ENCODE measurements at regions not wholly inside any gene's neighbourhood (a gene's known extent, or its start where the extent isn't known, plus 50 kb on each side); places are given as distances from the start of the nearest gene placed in this dataset.

GRCh38 chr5:174573221-174573994 lies 151.0 kb upstream of the MSX2 start:
- dilution Hi-C loops (cut with MboI; ENCODE audit: extremely low pct_ligation_motif_present, low sequenced_read_pairs): no loop called here
- H3K4me1 ChIP-seq (ENCODE audit: control insufficient read depth, extremely low read depth, insufficient read depth, low read length): no peaks in the 10 kb centered on the region
- H4K20me1 ChIP-seq (replicated peaks; ENCODE audit: control insufficient read depth, extremely low read depth, insufficient read depth, low read length): no peaks in the 10 kb centered on the region
- intact Hi-C loops (cut with micrococcal nuclease): no loop called here
- no TSS peak for BruUV-seq (replicated peaks)
- H3K27me3 ChIP-seq (ENCODE audit: control insufficient read depth in 2 of 2, insufficient read depth in 2 of 2, low read length in 2 of 2): no peaks in the 10 kb centered on the region
- H2AFZ ChIP-seq (ENCODE audit: low read depth, low read length): no peak overlapping the region
- no peak overlapping the region for H3K4me3 ChIP-seq (replicated peaks in 1 of 3; ENCODE audit: insufficient read depth in 1 of 3, low read depth in 1 of 3, low read length in 3 of 3)
- H3K4me2 ChIP-seq (ENCODE audit: insufficient read depth, low read length): no peak overlapping the region
- POLR2A ChIA-PET: no interaction called here
- CTCF ChIA-PET: no interaction called here
- H3K9me3 ChIP-seq (replicated peaks; ENCODE audit: control insufficient read depth, insufficient read depth, low read length): peaks cover 2% of the 10 kb centered on the region
- DNase-seq (ENCODE audit: low read depth, low spot score): no peak
- no peak overlapping the region for H3K27ac ChIP-seq (ENCODE audit: insufficient read depth, low read depth, low read length)
- H3K36me3 ChIP-seq (ENCODE audit: control insufficient read depth in 2 of 2, extremely low read depth in 1 of 2, insufficient read depth in 2 of 2, low read length in 2 of 2): no peaks in the 10 kb centered on the region
- H3K9me1 ChIP-seq (replicated peaks; ENCODE audit: control insufficient read depth, extremely low read depth, insufficient read depth, low read length): no peaks in the 10 kb centered on the region
- no peak overlapping the region for H3K9ac ChIP-seq (replicated peaks; ENCODE audit: extremely low read depth, insufficient read depth, low read length)
- TF ChIP-seq CTCF (IDR thresholded peaks at IDR 0.05; ENCODE audit: extremely low read depth in 1 of 2, insufficient read depth in 1 of 2, low read depth in 1 of 2, low read length in 2 of 2): no peak
- no peak for TF ChIP-seq FOS (IDR thresholded peaks at IDR 0.05; ENCODE audit: borderline replicate concordance, insufficient read depth, low read length)
- no peak for TF ChIP-seq MAX (IDR thresholded peaks at IDR 0.05; ENCODE audit: insufficient read depth, insufficient read length)
- no peak for TF ChIP-seq JUN (IDR thresholded peaks at IDR 0.05; ENCODE audit: borderline replicate concordance, insufficient read depth, insufficient read length, low read depth)
- TF ChIP-seq GATA2 (IDR thresholded peaks at IDR 0.05; ENCODE audit: insufficient read depth, insufficient read length, low read depth, low read length): no peak
- TF ChIP-seq MYC (IDR thresholded peaks at IDR 0.05; ENCODE audit: low read depth, low read length): no peak
- TF ChIP-seq POLR2AphosphoS5 (IDR thresholded peaks at IDR 0.05; ENCODE audit: insufficient read depth, low read depth, low read length): no peak
- H3K79me2 ChIP-seq (ENCODE audit: control insufficient read depth, insufficient read depth, low read length): no peaks in the 10 kb centered on the region
- no peak for FAIRE-seq
